ENCODE measurements at regions not wholly inside any gene's neighbourhood (a gene's known extent, or its start where the extent isn't known, plus 50 kb on each side); places are given as distances from the start of the nearest gene placed in this dataset.

- Histone ChIP-seq H3K9ac (ENCODE audit: low read length) (no peak overlapping the region), H4K20me1 (ENCODE audit: control insufficient read depth, insufficient read depth, low read length, poor library complexity, severe bottlenecking) (no peaks in the 10 kb centered on the region), H3K9me3 (ENCODE audit: control extremely low read depth in 1 of 3, control insufficient read depth in 2 of 3, insufficient read depth in 1 of 3, low read length in 2 of 3) (peaks cover 0 to 16% (median 0%) of the 10 kb centered on the region in 3 donors), H3K27me3 (replicated peaks in 1 of 4; ENCODE audit: control extremely low read depth in 1 of 4, control insufficient read depth in 3 of 4, insufficient read depth in 4 of 4, low read length in 3 of 4) (peaks cover 0 to 33% (median under 1%) of the 10 kb centered on the region in 4 experiments), H3K36me3 (replicated peaks in 1 of 2; ENCODE audit: control extremely low read depth in 1 of 2, control insufficient read depth in 1 of 2, extremely low read depth in 1 of 2, insufficient read depth in 2 of 2, low read length in 1 of 2) (no peaks in the 10 kb centered on the region), H3K27ac (ENCODE audit: low read length in 2 of 2) (no peak overlapping the region), H3K4me2 (replicated peaks; ENCODE audit: low read depth, low read length, poor library complexity, severe bottlenecking) (no peak overlapping the region), H3K79me2 (ENCODE audit: control insufficient read depth, insufficient read depth, low read length) (no peaks in the 10 kb centered on the region), H3K4me1 (ENCODE audit: control insufficient read depth in 2 of 2, insufficient read depth in 2 of 2, low read length in 2 of 2) (peaks cover 4 to 13% of the 10 kb centered on the region in 2 donors), H2AFZ (ENCODE audit: insufficient read depth, low read depth, low read length, poor library complexity, severe bottlenecking) (no peak overlapping the region), H3K4me3 (ENCODE audit: control extremely low read depth in 1 of 5, extremely low read depth in 1 of 5, insufficient read depth in 1 of 5, low read depth in 2 of 5, low read length in 4 of 5) (no peak overlapping the region)
- 70% methylated on average over 1 of the region's 3 CpGs for WGBS (ENCODE audit: insufficient coverage)
- POLR2A ChIA-PET: no interaction called here
- H3K4me3 Mint-ChIP-seq: no peak overlapping the region
- H3K27ac Mint-ChIP-seq: no peak overlapping the region
- ATAC-seq (ENCODE audit: low read depth) (no peak), DNase-seq (no peak)
- peaks cover 11% of the 10 kb centered on the region for H3K4me1 Mint-ChIP-seq
- H3K27me3 Mint-ChIP-seq: peaks cover 46% of the 10 kb centered on the region
- intact Hi-C loops (cut with micrococcal nuclease): no loop called here
- H3K9me3 Mint-ChIP-seq (ENCODE audit: insufficient read depth): no peaks in the 10 kb centered on the region
- CTCF ChIA-PET: no interaction called here
- TF ChIP-seq CTCF (IDR thresholded peaks at IDR 0.05): no peak
- TF ChIP-seq EZH2 (IDR thresholded peaks at IDR 0.05; ENCODE audit: borderline replicate concordance, insufficient read depth, low read depth, low read length, poor library complexity, severe bottlenecking): no peak
Observed at GRCh38 chr22:47837703-47838102, 1075.3 kb downstream of the TBC1D22A start.

- Histone ChIP-seq H4K20me1 (ENCODE audit: control insufficient read depth, insufficient read depth, low read length, poor library complexity, severe bottlenecking) (no peaks in the 10 kb centered on the region), H3K4me1 (ENCODE audit: control insufficient read depth in 2 of 2, insufficient read depth in 2 of 2, low read length in 2 of 2) (peaks cover 3 to 11% of the 10 kb centered on the region in 2 donors), H3K9me3 (ENCODE audit: control extremely low read depth in 1 of 3, control insufficient read depth in 2 of 3, insufficient read depth in 1 of 3, low read length in 2 of 3) (peaks cover 0 to 16% (median 0%) of the 10 kb centered on the region in 3 donors), H3K4me3 (ENCODE audit: control extremely low read depth in 1 of 5, extremely low read depth in 1 of 5, insufficient read depth in 1 of 5, low read depth in 2 of 5, low read length in 4 of 5) (no peak overlapping the region), H3K79me2 (ENCODE audit: control insufficient read depth, insufficient read depth, low read length) (no peaks in the 10 kb centered on the region), H3K9ac (ENCODE audit: low read length) (no peak overlapping the region), H2AFZ (ENCODE audit: insufficient read depth, low read depth, low read length, poor library complexity, severe bottlenecking) (no peak overlapping the region), H3K4me2 (replicated peaks; ENCODE audit: low read depth, low read length, poor library complexity, severe bottlenecking) (no peak overlapping the region), H3K36me3 (replicated peaks in 1 of 2; ENCODE audit: control extremely low read depth in 1 of 2, control insufficient read depth in 1 of 2, extremely low read depth in 1 of 2, insufficient read depth in 2 of 2, low read length in 1 of 2) (no peaks in the 10 kb centered on the region), H3K27ac (ENCODE audit: low read length in 2 of 2) (no peak overlapping the region), H3K27me3 (replicated peaks in 1 of 4; ENCODE audit: control extremely low read depth in 1 of 4, control insufficient read depth in 3 of 4, insufficient read depth in 4 of 4, low read length in 3 of 4) (peaks cover 0 to 33% (median 0%) of the 10 kb centered on the region in 4 experiments)
- Mint-ChIP-seq H3K4me3 (no peak overlapping the region), H3K27ac (no peak overlapping the region), H3K4me1 (peaks cover 10% of the 10 kb centered on the region), H3K27me3 (peaks cover 52% of the 10 kb centered on the region), H3K9me3 (ENCODE audit: insufficient read depth) (no peaks in the 10 kb centered on the region)
- no peak for TF ChIP-seq CTCF (IDR thresholded peaks at IDR 0.05)
- TF ChIP-seq EZH2 (IDR thresholded peaks at IDR 0.05; ENCODE audit: borderline replicate concordance, insufficient read depth, low read depth, low read length, poor library complexity, severe bottlenecking): no peak
- DNase-seq (no peak), ATAC-seq (ENCODE audit: low read depth) (no peak)
- CTCF ChIA-PET: no interaction called here
- POLR2A ChIA-PET: no interaction called here
- intact Hi-C loops (cut with micrococcal nuclease): no loop called here
- 100% methylated on average over 2 of the region's 2 CpGs for WGBS (ENCODE audit: insufficient coverage)
Observed at GRCh38 chr22:47836957-47837356, 1074.5 kb downstream of the TBC1D22A start.
